ENCODE measurements at regions not wholly inside any gene's neighbourhood (a gene's known extent, or its start where the extent isn't known, plus 50 kb on each side); places are given as distances from the start of the nearest gene placed in this dataset.

- no peak for TF ChIP-seq CTCF (IDR thresholded peaks at IDR 0.05 in 8 of 11, conservative IDR thresholded peaks at IDR 0.05 in 3 of 11)
- TF ChIP-seq POLR2A (IDR thresholded peaks at IDR 0.05): no peak
- TF ChIP-seq POLR2AphosphoS5 (IDR thresholded peaks at IDR 0.05): no peak
Measured at GRCh38 chr4:181158971-181159370, 1084.2 kb upstream of the TENM3 start.
